H9 (cell line): ENCODE measurements at regions not wholly inside any gene's neighbourhood (a gene's known extent, or its start where the extent isn't known, plus 50 kb on each side); places are given as distances from the start of the nearest gene placed in this dataset.

Source experiments
- DNase-seq: peaks from one replicate; pipeline ENCODE4 v3.0.0-alpha.2; 2017
- H2AFZ ChIP-seq: one replicate; pipeline ENCODE4 v1.6.1; 2013; ENCODE audit warnings: mild to moderate bottlenecking, low read length, control low read depth, moderate library complexity
- H2AK5ac ChIP-seq: 2 replicates; pipeline ENCODE4 v1.6.1; 2013; ENCODE audit warnings: low read length, control low read depth, mixed read lengths; ENCODE audit not compliant: insufficient read length
- H2BK120ac ChIP-seq: one replicate; pipeline ENCODE4 v1.6.1; 2013; ENCODE audit warnings: low read depth, mild to moderate bottlenecking, low read length, control low read depth, inconsistent platforms; ENCODE audit not compliant: poor library complexity, severe bottlenecking
- H2BK12ac ChIP-seq: 2 replicates; pipeline ENCODE4 v1.6.1; 2013; ENCODE audit warnings: low read length, control low read depth, mixed read lengths, low read depth; ENCODE audit not compliant: insufficient read length
- H2BK15ac ChIP-seq: 2 replicates; pipeline ENCODE4 v1.6.1; 2013; ENCODE audit warnings: low read depth, low read length, control low read depth
- H2BK20ac ChIP-seq: one replicate; pipeline ENCODE4 v1.6.1; 2013; ENCODE audit warnings: low read depth, mild to moderate bottlenecking, low read length, control low read depth, inconsistent platforms; ENCODE audit not compliant: poor library complexity, severe bottlenecking
- H2BK5ac ChIP-seq: 2 replicates; pipeline ENCODE4 v1.6.1; 2013; ENCODE audit warnings: low read length, control low read depth, mixed read lengths; ENCODE audit not compliant: insufficient read length
- H3K14ac ChIP-seq: 2 replicates; pipeline ENCODE4 v1.6.1; 2013; ENCODE audit warnings: low read length, control low read depth; ENCODE audit not compliant: insufficient read depth
- H3K18ac ChIP-seq: 2 replicates; pipeline ENCODE4 v1.6.1; 2013; ENCODE audit warnings: low read depth, mild to moderate bottlenecking, mixed read lengths, low read length, control low read depth; ENCODE audit not compliant: insufficient read length
- H3K23ac ChIP-seq: 2 replicates; pipeline ENCODE4 v1.6.1; 2013; ENCODE audit warnings: low read length, control low read depth, mixed read lengths, low read depth; ENCODE audit not compliant: insufficient read length
- H3K23me2 ChIP-seq: 2 replicates; pipeline ENCODE4 v1.6.1; 2013; ENCODE audit warnings: low read depth, mild to moderate bottlenecking, mixed read lengths, low read length, control low read depth; ENCODE audit not compliant: insufficient read length, poor library complexity, severe bottlenecking
- H3K27ac ChIP-seq: 2 replicates; pipeline ENCODE4 v1.5.1; 2013; ENCODE audit warnings: low read length, control low read depth, mixed read lengths, low read depth; ENCODE audit not compliant: insufficient read length
- H3K27me3 ChIP-seq: 2 replicates; pipeline ENCODE4 v1.6.1; 2013; ENCODE audit warnings: low read length, control low read depth, inconsistent platforms; ENCODE audit not compliant: insufficient read depth
- H3K4ac ChIP-seq: 2 replicates; pipeline ENCODE4 v1.6.1; 2013; ENCODE audit warnings: low read depth, mild to moderate bottlenecking, control low read depth, inconsistent platforms, low read length, moderate library complexity
- H3K4me1 ChIP-seq: 2 replicates; pipeline ENCODE4 v1.6.1; 2013; ENCODE audit warnings: low read length, control low read depth, inconsistent platforms; ENCODE audit not compliant: insufficient read depth
- H3K4me2 ChIP-seq: 2 replicates; pipeline ENCODE4 v1.6.1; 2013; ENCODE audit warnings: low read length, control low read depth, mixed read lengths; ENCODE audit not compliant: insufficient read length, insufficient read depth
- H3K56ac ChIP-seq: 2 replicates; pipeline ENCODE4 v1.6.1; 2013; ENCODE audit warnings: low read depth, mild to moderate bottlenecking, mixed read lengths, low read length, control low read depth; ENCODE audit not compliant: insufficient read length
- H3K79me1 ChIP-seq: 2 replicates; pipeline ENCODE4 v1.6.1; 2013; ENCODE audit warnings: low read depth, mild to moderate bottlenecking, moderate library complexity, low read length, control low read depth, inconsistent platforms; ENCODE audit not compliant: insufficient read depth, poor library complexity, severe bottlenecking
- H3K79me2 ChIP-seq: 2 replicates; pipeline ENCODE4 v1.6.1; 2013; ENCODE audit warnings: low read length, control low read depth, inconsistent platforms; ENCODE audit not compliant: insufficient read depth
- H3K9ac ChIP-seq: 2 replicates; pipeline ENCODE4 v1.6.1; 2013; ENCODE audit warnings: low read length, control low read depth, mixed read lengths; ENCODE audit not compliant: insufficient read length; ENCODE audit errors: extremely low read depth
- H3K9me3 ChIP-seq: one replicate; pipeline ENCODE4 v1.6.1; 2013; ENCODE audit warnings: low read depth, low read length, inconsistent platforms; ENCODE audit not compliant: control insufficient read depth
- H3T11ph ChIP-seq: one replicate; pipeline ENCODE4 v1.6.1; 2013; ENCODE audit warnings: mild to moderate bottlenecking, low read length, control low read depth, inconsistent platforms
- H4K20me1 ChIP-seq: one replicate; pipeline ENCODE4 v1.6.1; 2013; ENCODE audit not compliant: control insufficient read depth, insufficient read length, insufficient read depth
- H4K5ac ChIP-seq: 2 replicates; pipeline ENCODE4 v1.6.1; 2013; ENCODE audit warnings: low read depth, mild to moderate bottlenecking, mixed read lengths, low read length, control low read depth; ENCODE audit not compliant: insufficient read length
- H4K8ac ChIP-seq: replicated peaks from 2 replicates; pipeline ENCODE4 v1.6.1; 2013; ENCODE audit warnings: low read length, control low read depth, mixed read lengths, low read depth; ENCODE audit not compliant: insufficient read length
- H4K91ac ChIP-seq: 2 replicates; pipeline ENCODE4 v1.6.1; 2013; ENCODE audit warnings: low read depth, mild to moderate bottlenecking, moderate library complexity, mixed read lengths, low read length, control low read depth; ENCODE audit not compliant: insufficient read length
- H3K27ac Mint-ChIP-seq, 3 experiments: 2 replicates in 2 of 3; 3 replicates in 1 of 3; pipeline ENCODE4 v1.8.0; 2020 to 2021; ENCODE audit warnings: mixed read lengths in 3 of 3, mild to moderate bottlenecking in 1 of 3, moderate library complexity in 1 of 3
- H3K27me3 Mint-ChIP-seq: 2 replicates; pipeline ENCODE4 v1.8.0; 2021; ENCODE audit warnings: low read depth, mild to moderate bottlenecking, moderate library complexity, mixed read lengths
- H3K36me3 Mint-ChIP-seq, 3 experiments: 2 replicates in 2 of 3; 3 replicates in 1 of 3; pipeline ENCODE4 v1.8.0; 2020 to 2021; ENCODE audit warnings: low read depth in 3 of 3, mixed read lengths in 3 of 3; ENCODE audit not compliant: insufficient read depth in 1 of 3
- H3K4me1 Mint-ChIP-seq, 2 experiments: 2 replicates each; pipeline ENCODE4 v1.8.0; 2020; ENCODE audit warnings: mixed read lengths in 2 of 2
- H3K4me3 Mint-ChIP-seq, 2 experiments: 2 replicates in 1 of 2; 3 replicates in 1 of 2; pipeline ENCODE4 v1.8.0; 2020 to 2021; ENCODE audit warnings: mild to moderate bottlenecking in 2 of 2, mixed read lengths in 2 of 2, moderate library complexity in 1 of 2
- H3K9me3 Mint-ChIP-seq, 2 experiments: 2 replicates in 1 of 2; 3 replicates in 1 of 2; pipeline ENCODE4 v1.8.0; 2020; ENCODE audit warnings: mild to moderate bottlenecking in 2 of 2, mixed read lengths in 2 of 2, moderate library complexity in 1 of 2
- TF ChIP-seq, protein P1 (sequence below): fragments of 200-600 bp; sonication (generic); conservative IDR thresholded peaks from 3 replicates; pipeline ENCODE4 v1.8.0; 2021; ENCODE audit warnings: antibody characterized with exemption, mild to moderate bottlenecking

DNA sequence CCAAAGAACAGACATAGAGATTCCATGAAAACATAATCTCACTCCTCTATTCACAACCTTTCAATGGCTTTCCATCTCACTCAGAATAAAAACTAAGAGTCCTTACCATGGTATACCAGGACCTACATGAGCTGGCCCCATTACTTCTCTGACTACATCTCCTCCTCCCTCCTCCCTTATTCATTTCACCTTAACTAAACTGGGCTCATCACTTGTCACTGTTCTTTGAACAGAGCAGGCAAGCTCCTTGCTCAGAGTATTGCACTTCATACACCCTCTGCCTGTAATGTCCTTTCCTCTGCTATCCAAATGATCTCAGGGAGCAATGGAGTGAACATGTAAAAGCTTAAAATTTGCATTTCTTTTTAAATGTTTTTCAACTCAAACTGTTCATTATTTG is 142.0 kb downstream of the MRPL39 start:
- Histone ChIP-seq H2BK5ac (no peak overlapping the region), H2AFZ (no peak overlapping the region), H3T11ph (no peak overlapping the region), H3K9ac (no peak overlapping the region), H2AK5ac (no peak overlapping the region), H4K8ac (no peak overlapping the region), H3K4me2 (no peak overlapping the region), H4K91ac (no peak overlapping the region), H3K27me3 (no peaks in the 10 kb centered on the region), H3K23ac (no peak overlapping the region), H2BK15ac (no peak overlapping the region), H2BK120ac (no peak overlapping the region), H2BK20ac (no peak overlapping the region), H4K20me1 (no peaks in the 10 kb centered on the region), H3K79me2 (no peaks in the 10 kb centered on the region), H3K23me2 (no peaks in the 10 kb centered on the region), H3K27ac (no peak overlapping the region), H3K79me1 (no peaks in the 10 kb centered on the region), H4K5ac (no peak overlapping the region), H3K14ac (no peak overlapping the region), H3K56ac (no peak overlapping the region), H3K4me1 (no peaks in the 10 kb centered on the region), H3K18ac (no peak overlapping the region), H3K9me3 (no peaks in the 10 kb centered on the region), H2BK12ac (no peak overlapping the region), H3K4ac (no peak overlapping the region)
- H3K4me3 Mint-ChIP-seq, result no peak overlapping the region
- H3K36me3 Mint-ChIP-seq, result no peaks in the 10 kb centered on the region
- TF ChIP-seq, protein P1, sequence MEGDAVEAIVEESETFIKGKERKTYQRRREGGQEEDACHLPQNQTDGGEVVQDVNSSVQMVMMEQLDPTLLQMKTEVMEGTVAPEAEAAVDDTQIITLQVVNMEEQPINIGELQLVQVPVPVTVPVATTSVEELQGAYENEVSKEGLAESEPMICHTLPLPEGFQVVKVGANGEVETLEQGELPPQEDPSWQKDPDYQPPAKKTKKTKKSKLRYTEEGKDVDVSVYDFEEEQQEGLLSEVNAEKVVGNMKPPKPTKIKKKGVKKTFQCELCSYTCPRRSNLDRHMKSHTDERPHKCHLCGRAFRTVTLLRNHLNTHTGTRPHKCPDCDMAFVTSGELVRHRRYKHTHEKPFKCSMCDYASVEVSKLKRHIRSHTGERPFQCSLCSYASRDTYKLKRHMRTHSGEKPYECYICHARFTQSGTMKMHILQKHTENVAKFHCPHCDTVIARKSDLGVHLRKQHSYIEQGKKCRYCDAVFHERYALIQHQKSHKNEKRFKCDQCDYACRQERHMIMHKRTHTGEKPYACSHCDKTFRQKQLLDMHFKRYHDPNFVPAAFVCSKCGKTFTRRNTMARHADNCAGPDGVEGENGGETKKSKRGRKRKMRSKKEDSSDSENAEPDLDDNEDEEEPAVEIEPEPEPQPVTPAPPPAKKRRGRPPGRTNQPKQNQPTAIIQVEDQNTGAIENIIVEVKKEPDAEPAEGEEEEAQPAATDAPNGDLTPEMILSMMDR, result no peak
- peaks cover 3 to 4% of the 10 kb centered on the region in 2 experiments; a peak in 3 of 5 replicates for H3K9me3 Mint-ChIP-seq
- DNase-seq, result no peak
- H3K27ac Mint-ChIP-seq, result no peak overlapping the region
- peaks cover 8% of the 10 kb centered on the region; the same call in 1 of the 2 replicates for H3K27me3 Mint-ChIP-seq
- no peaks in the 10 kb centered on the region for H3K4me1 Mint-ChIP-seq
